Activated CD8-positive, alpha-beta memory T cell treated with anti-CD3 and anti-CD28 coated beads for 36 hours (primary cell): ENCODE measurements at regions not wholly inside any gene's neighbourhood (a gene's known extent, or its start where the extent isn't known, plus 50 kb on each side); places are given as distances from the start of the nearest gene placed in this dataset.
"Not testable (repeated sequence)": the region's sequence is repeated elsewhere in the genome, so short reads cannot be mapped to it uniquely, and the experiment has no call there.

ENCODE experiments used
- CTCF ChIA-PET: fragments of 350-600 bp; sonication (Branson Sonifier 250); formaldehyde crosslinking; loops from one replicate; lab custom pipeline; 2021; ENCODE audit warnings: antibody characterized with exemption; lab: Charles Lee
- POLR2A ChIA-PET: fragments of 350-600 bp; sonication (Branson Sonifier 250); formaldehyde crosslinking; loops from one replicate; lab custom pipeline; 2021; ENCODE audit warnings: antibody characterized with exemption; lab: Charles Lee

DNA sequence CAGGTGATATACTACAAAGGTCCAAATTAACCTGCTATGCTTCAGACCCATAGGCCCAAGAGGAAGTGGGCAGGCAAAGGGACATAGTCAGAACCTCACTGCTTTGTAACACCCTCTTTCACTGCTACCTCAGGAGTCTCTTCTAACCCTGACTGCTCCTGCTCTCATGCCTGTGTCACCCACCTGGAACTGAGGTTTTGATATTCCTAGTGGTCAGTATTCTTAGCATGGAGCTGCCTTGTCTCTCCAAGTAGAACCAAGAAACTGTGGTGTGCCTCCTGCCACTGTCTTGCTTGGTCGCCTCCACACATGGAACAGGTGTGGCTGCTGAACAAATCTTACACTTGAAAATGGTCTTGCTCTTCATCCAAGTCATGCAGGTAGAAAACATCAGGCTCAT, 677.5 kb downstream of the XPNPEP1 start:
- CTCF ChIA-PET = no interaction called here
- POLR2A ChIA-PET = no interaction called here

DNA sequence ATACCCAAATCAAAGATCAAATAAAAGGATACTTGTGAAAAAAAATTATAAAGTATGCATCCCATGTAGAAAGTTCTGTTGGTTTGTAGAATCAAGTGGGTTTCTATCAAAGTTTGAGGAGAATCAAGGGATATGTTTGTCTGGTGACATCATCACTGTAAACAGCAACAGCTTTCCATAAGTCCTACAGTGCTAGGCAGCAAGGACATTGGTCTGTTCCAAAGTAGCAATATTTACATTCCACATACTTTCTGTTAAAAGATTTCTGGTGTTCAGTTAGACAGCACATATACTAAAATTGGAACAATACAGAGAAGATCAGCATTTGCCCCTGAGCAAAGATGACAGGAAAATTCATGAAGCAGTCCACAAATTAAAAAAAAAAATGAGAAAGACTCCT, 683.9 kb downstream of the XPNPEP1 start:
- CTCF ChIA-PET = no interaction called here
- POLR2A ChIA-PET = no interaction called here

DNA sequence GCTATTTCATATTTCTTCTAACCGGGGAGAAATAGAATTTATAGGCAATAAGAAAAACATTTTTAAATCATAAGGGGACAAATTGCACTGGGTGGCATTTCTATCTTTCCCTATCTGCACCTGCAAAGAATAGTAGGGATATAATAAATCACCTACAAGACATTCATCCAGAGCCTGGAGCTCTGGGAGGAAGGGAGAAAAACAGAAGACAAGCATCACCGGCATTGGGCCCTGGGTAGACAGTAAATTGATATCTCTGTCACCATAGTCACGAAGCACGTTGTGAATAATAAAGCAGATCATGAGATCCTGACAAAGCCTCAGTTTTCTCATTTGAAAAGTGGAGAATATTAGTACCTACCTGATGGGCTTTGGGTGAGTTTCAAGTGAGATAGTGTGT, 685.6 kb downstream of the XPNPEP1 start:
- POLR2A ChIA-PET = no interaction called here
- CTCF ChIA-PET = no interaction called here

DNA sequence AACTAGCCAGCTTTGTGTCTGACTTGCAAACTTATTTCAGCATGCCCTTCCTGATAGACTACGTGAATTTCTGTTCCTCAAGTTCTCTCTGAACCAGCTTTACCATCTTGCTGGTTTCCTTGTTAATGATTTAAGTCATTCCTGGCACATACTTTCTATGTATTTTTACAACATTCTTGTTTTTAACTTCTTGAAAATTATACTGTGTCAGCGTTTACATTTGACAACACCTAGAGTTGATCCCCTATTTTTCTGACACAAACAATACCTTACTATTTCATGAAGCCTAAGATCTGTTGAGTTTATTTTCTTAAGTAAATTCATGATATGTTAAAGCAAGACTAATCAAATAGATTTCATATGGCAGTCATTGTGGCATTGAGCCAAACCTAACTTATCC, 686.3 kb downstream of the XPNPEP1 start:
- POLR2A ChIA-PET = no interaction called here
- CTCF ChIA-PET = no interaction called here

DNA sequence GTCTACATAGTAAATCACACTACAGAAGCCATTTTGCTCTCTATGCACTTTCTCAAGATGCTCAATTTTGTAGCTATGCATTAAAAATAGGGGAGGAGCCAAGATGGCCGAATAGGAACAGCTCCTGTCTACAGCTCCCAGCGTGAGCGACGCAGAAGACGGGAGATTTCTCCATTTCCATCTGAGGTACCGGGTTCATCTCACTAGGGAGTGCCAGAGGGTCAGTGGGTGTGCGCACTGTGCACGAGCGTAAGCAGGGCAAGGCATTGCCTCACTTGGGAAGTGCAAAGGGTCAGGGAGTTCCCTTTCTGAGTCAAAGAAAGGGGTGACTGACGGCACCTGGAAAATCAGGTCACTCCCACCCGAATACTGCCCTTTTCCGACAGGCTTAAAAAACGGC, 699.8 kb downstream of the XPNPEP1 start:
- CTCF ChIA-PET, POLR2A ChIA-PET: not testable (repeated sequence)

DNA sequence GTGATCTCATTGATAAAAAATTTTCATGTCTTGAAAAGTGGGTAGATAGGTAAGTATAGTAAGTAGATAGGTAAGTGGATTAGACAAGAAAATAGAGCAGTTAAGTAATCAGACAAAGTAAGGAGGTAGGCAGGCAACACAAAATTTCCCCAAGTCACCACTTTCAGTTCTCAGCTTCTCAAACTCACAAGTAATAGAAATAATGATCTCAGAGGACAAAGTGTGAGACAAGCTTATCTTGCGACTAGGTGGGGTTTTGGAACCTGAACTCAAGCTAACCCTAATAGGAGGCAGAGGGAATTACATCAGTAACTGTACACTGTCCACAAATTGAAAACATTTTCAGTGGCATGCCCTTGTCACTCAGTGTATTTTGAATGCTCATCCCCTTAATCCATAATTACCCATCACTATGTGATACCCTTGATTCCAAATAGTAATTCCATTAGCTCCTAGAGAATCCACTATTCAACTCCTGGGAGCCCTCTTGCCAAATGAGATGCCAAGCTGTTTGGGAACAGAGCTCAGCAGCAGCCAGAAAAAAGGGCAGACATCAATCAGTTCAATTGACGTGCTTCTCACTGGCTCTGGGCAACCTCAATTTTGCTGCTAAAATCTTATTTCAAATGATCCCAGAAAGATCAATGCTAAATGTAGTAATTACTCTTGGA, 703.2 kb downstream of the XPNPEP1 start:
- CTCF ChIA-PET = no interaction called here

DNA sequence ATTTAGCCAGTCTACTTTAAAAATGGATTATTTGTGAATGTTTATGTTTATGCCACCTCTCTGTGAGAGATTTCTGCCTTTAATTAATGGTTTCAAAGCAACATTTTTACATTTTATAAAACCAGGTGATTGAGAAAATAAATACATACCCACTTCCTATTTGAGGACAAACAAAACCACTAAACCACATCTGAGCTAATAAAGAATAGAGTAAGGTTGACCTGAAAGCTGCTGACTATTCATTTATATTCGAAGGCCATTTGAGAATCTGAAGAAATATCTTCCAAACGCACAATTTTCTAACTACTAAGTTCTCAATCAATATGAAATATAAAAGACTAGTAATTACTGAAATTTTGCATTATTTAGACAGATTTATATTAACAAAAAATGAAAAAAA, 705.1 kb downstream of the XPNPEP1 start:
- POLR2A ChIA-PET = no interaction called here
- CTCF ChIA-PET = no interaction called here

More for the DNA sequence above, 703.2 kb downstream of the XPNPEP1 start:
- POLR2A ChIA-PET = no interaction called here

DNA sequence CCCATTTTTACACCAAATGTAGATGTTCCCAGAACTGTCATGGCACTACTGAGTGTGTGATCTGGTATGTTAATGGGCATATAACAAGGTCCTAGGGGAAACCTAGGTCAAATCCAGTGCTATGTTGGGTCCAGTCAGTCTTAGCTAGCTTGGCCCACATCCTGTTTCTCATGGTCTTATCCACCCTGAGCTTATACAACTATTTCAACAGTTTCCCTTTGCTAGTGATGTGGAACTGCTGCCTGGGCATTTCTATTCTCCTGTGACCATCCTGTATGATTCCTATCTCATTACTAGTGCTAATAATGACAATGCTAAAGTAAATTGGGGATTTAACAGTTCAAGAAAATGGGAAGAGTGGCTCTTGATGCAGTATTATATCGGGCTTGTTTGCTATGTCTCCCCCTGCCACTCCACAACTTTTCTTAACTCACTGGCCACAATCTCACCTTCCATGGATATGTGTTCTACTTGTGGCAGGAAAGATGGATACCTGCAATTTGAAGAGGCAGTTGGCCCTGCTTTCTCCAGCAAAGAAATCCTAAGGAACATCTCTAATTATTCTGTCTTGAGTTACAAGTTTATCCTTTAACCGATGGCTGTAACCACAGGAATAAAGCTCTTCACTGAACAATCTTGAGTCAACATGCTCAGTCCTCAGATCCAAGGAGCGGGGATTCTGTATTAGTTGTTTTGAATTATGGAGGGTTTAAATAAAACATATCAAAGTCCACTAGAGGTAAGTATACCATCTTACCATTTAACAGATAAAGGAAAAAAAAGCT, 707.8 kb downstream of the XPNPEP1 start:
- CTCF ChIA-PET = no interaction called here
- POLR2A ChIA-PET = no interaction called here

DNA sequence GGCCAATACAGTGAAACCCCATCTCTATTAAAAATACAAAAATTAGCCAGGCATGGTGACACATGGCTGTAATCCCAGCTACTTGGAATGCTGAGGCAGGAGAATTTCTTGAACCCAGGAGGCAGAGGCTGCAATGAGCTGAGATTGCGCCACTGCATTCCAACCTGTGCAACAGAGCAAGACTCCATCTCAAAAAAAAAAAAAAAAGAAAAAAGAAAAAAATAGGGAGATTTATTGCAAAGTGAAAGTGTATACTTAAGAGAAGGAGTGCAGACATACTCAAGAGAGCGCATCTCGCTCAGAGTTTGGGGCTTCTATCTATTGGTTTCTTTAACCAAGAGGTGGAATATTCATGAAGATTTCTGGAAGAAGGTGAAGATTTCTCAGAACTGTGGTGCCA, 708.4 kb downstream of the XPNPEP1 start:
- CTCF ChIA-PET, POLR2A ChIA-PET: not testable (repeated sequence)

DNA sequence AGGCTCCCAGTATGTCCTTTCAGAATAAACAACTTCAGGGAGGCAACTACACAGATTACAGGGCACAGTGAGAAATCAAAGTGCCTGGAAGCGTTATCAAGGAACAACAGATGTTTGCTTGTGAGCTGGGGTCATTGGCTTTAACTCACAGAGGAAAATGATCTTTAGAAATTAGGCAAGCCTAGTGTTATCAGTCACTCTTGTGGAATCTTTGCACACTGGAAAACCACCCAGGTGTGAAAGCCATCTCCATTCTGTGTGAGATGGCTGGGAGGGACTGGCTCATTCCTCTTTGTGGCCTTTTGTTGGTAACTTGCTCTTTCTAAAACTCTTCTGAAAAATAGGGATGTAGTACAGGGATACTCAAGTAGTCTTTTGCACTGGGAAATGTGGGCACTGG, 716.0 kb downstream of the XPNPEP1 start:
- CTCF ChIA-PET = no interaction called here
- POLR2A ChIA-PET = no interaction called here

DNA sequence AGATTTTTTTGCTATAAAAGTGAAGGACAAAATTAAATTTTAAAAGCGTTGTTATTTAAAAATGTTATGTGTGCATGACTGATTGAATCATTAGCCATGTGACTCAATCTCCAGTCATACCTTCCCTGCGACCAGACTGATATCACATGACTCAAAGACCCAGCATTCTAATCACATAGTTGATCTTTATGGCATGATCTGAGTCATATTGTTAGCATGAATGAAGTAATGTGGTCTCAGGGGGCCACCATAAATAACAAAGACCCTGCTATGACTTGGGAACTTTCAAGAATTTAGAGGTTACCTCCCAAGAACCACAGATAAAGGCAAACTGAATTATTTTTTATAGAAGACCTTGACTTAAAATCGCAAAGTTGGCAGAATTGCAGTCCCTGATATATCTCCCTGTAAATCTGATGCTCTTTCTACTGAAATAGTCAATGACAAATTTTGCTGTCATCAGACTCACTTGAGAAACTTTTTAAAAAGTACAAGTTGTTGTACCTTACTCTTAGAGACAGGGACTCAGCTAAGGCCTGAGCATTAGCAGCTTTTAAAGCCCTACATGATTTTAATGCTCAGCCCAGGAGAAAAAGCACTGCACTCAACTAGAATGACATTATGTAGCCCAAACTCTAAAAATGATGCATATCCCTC, 717.3 kb downstream of the XPNPEP1 start:
- CTCF ChIA-PET = no interaction called here
- POLR2A ChIA-PET = no interaction called here

DNA sequence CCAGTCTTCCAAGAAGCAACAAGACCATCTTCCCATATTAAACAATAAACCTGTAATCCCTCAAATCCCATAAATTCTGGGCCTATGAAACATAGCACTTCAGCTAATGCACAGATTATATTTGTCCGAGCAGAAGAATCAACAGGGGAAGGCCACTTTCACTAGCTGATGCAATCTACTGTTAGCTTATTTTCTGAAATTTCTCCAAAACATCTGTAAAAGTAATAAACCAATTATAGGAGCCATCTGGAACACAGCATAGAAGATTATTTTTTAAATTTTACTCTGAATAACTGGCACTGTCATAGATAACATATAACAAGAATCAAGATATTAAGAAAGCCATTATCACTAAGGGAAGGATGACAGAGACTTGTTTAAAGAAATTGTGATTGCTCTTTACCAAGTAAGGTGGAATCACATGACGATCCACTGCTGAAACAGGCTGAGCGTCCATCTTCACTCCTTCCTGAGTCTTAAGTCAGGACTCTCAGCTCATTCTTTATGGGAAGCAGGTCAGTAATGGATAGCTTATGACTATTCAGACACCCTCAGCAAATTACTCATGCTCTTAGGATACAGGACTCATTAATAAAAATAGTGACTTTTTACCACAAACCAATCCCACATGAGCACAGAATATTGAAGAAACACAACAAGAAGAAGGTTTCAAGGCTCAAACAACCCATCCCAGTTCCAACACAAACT, 719.5 kb downstream of the XPNPEP1 start:
- ChIA-PET CTCF (no interaction called here), POLR2A (no interaction called here)

DNA sequence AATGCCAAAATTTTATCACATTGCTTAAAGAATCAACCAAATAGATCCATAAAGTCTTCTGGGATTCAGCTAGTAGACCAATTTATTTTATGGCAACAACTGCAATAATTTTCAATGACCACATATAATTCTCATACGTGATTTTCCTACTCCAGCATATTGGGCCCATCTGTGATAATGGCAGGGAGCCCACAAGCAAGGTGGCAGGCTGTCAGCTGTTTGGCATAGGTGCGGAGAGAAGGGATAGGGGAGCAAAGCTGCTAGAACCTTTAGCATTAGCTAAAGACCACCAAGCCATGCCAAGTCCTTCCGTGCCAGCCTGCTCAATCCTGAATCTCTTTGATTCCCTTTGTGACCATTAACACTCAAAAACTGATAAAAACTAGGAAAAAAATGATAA, 721.2 kb downstream of the XPNPEP1 start:
- ChIA-PET POLR2A (no interaction called here), CTCF (no interaction called here)

DNA sequence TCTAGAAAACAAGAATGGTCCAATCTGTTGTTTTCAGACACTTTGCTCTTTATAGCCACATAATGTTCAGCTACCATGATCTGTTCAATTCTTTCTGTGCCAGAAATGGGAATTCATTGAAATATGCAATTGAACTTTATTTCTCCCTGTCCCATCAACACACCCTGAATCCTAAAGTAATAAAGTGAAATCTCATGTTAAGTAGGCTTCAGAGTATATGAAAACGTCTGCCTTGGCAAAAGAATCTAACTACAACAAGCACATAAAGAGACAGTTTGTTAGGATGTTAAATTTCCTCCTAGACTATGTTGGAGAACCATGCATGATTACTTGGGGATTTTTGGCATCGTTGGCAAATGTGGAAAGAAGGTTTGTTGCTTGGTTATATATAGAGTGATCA, 722.7 kb downstream of the XPNPEP1 start:
- ChIA-PET POLR2A (no interaction called here), CTCF (no interaction called here)

DNA sequence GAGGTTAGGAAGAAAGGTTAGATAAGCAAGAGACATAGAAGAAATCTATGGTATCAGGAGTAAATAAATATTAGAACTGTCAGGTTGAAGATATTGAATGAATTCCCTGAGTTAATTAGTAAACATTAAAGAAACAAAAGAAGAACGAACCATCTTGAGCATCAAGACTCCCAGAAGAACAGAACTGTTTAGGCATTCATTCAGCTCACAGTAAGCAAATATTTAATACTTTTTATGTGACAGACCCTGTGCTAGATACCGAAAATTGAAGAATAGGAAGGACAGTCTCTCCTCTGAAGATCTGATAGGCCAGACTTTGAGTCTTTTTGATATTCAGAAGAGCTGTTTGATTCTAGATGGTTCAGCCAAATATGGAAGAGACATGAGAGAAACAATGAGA, 731.5 kb downstream of the XPNPEP1 start:
- ChIA-PET POLR2A (no interaction called here), CTCF (no interaction called here)

DNA sequence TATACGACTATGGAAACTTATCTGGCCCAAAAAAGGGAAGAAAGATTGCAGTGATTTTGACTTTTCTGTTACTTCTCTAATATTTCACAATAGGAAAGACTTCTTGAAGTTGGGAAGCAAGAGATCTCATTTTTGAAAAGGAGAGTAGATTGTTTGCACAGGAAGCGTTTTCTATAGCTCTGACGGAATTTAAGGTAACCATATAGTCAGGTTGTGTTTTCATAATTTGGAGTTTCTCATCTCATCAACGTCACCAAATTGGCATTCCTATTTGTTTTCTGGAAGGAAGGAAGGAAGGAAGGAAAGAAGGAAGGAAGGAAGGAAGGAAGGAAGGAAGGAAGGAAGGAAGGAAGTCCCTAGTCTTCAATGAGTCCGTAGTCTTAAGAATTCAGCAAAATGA, 732.0 kb downstream of the XPNPEP1 start:
- ChIA-PET CTCF (no interaction called here), POLR2A (no interaction called here)

DNA sequence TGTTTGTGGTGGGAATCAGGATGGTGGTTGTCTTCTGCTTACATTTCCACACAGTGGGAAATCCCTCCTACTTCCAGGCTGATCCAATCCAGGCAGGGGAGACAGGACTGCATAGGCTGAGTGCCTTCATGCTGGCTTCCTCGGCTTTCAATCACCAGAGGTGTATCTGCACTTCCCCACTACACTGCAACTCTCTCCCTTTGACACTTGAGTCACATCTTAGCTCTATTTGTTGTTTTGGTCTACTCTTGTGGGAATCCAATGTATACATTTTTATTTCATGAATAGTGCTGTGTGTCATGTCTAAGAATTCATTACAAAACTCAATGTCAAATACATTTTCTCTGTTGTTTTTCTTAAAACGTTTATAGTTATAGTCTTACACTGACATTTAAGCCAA, 735.6 kb downstream of the XPNPEP1 start:
- ChIA-PET POLR2A (no interaction called here), CTCF (no interaction called here)

DNA sequence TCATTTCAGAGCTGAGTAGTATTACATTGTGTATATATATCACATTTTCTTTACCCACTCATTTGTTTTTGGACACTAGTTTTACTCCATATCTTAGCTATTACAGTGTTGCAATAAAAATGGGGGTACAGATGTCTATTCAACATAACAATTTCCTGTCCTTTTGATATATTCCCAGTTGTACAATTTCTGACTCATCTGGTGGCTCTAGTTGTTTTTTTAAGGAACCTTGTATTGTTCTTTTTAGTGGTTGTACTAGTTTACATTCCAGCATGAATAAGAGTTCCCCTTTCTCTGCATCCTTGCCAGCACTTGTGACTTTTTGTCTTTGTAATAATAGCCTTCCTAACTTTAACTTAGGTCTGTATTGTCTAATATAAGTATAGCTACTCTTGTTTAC, 739.9 kb downstream of the XPNPEP1 start:
- POLR2A ChIA-PET = no interaction called here
- CTCF ChIA-PET = no interaction called here

DNA sequence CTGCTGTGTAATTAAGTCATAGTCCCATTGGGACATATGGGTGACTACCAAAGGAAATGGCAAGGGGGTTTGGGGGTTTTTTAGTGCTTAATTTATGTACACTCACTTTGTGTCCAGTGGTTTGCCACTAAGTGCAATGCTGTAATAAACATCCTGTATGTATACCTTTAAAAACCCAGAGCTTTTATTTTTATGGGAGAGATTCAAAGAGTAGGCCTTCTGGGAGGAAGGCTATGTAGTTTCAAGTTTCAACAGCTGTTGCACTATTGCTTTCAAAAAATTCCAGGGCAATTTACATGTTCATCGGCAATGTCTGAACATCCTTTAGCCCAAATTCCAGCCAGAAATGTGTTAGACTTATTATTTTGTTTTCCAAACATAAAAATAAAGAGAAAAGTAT, 744.7 kb downstream of the XPNPEP1 start:
- CTCF ChIA-PET = no interaction called here
- POLR2A ChIA-PET = no interaction called here

DNA sequence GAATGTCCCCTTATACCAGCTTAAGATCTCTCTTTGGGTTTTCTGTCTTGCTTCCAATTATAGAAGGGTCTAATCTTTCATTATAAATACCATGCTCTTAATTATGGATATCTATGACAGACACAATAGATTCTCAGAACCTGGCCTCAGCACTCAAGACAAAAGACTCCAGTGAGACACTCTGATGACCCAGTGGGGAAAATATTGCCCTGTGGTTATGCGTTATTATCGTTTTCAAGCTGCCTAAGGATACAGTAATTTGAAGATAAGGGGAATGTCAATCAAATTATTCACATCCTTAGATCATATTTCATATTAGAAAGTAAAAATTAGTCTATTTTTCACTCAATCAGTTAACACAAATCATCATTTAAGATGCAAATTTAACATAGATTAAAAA, 748.8 kb downstream of the XPNPEP1 start:
- POLR2A ChIA-PET = no interaction called here
- CTCF ChIA-PET = no interaction called here
